Colon (tissue), 2 donors: ENCODE measurements at regions not wholly inside any gene's neighbourhood (a gene's known extent, or its start where the extent isn't known, plus 50 kb on each side); places are given as distances from the start of the nearest gene placed in this dataset.

ENCODE experiments used
- FAIRE-seq: peaks from 2 replicates; lab custom pipeline; 2012; peaks lifted over from hg19 to GRCh38; lab: Jason Lieb, UNC
- donor health status: control.
- donor health status: control.

GRCh38 chr3:135800071-135800549 lies 165.4 kb upstream of the PPP2R3A start:
- no peak for FAIRE-seq

GRCh38 chr3:135801018-135801417 lies 164.5 kb upstream of the PPP2R3A start:
- FAIRE-seq: no peak

- no peak for FAIRE-seq
These were observed 163.4 kb upstream of the PPP2R3A start for GRCh38 chr3:135802171-135802570.

- no peak for FAIRE-seq
These were observed 162.4 kb upstream of the PPP2R3A start for GRCh38 chr3:135803028-135803692.

- FAIRE-seq: no peak
These were observed 159.8 kb upstream of the PPP2R3A start for GRCh38 chr3:135805752-135806151.

- no peak for FAIRE-seq
These were observed 159.2 kb upstream of the PPP2R3A start for GRCh38 chr3:135806317-135806716.

GRCh38 chr3:135807879-135808278 lies 157.6 kb upstream of the PPP2R3A start:
- no peak for FAIRE-seq

GRCh38 chr3:135809021-135809634 lies 156.4 kb upstream of the PPP2R3A start:
- FAIRE-seq: no peak

- no peak for FAIRE-seq
These were observed 153.9 kb upstream of the PPP2R3A start for GRCh38 chr3:135811651-135812050.

GRCh38 chr3:135812057-135812456 lies 153.5 kb upstream of the PPP2R3A start:
- no peak for FAIRE-seq

GRCh38 chr3:135834465-135834864 lies 131.1 kb upstream of the PPP2R3A start:
- FAIRE-seq: no peak

GRCh38 chr3:135837977-135838631 lies 127.4 kb upstream of the PPP2R3A start:
- no peak for FAIRE-seq

- no peak for FAIRE-seq
These were observed 125.1 kb upstream of the PPP2R3A start for GRCh38 chr3:135840436-135840835.

GRCh38 chr3:135844386-135844785 lies 121.1 kb upstream of the PPP2R3A start:
- FAIRE-seq: no peak

- peak; percentile 41 for FAIRE-seq
These were observed 117.5 kb upstream of the PPP2R3A start for GRCh38 chr3:135848051-135848450.

GRCh38 chr3:135849827-135850226 lies 115.7 kb upstream of the PPP2R3A start:
- no peak for FAIRE-seq

- no peak for FAIRE-seq
These were observed 114.1 kb upstream of the PPP2R3A start for GRCh38 chr3:135851201-135852081.

GRCh38 chr3:135853981-135854380 lies 111.5 kb upstream of the PPP2R3A start:
- FAIRE-seq: no peak

GRCh38 chr3:135860761-135861160 lies 104.8 kb upstream of the PPP2R3A start:
- no peak for FAIRE-seq

- no peak for FAIRE-seq
These were observed 103.2 kb upstream of the PPP2R3A start for GRCh38 chr3:135862361-135862760.

- no peak for FAIRE-seq
These were observed 101.5 kb upstream of the PPP2R3A start for GRCh38 chr3:135864060-135864459.

GRCh38 chr3:135865085-135865484 lies 100.4 kb upstream of the PPP2R3A start:
- no peak for FAIRE-seq
